ENCODE measurements at regions not wholly inside any gene's neighbourhood (a gene's known extent, or its start where the extent isn't known, plus 50 kb on each side); places are given as distances from the start of the nearest gene placed in this dataset.

DNA sequence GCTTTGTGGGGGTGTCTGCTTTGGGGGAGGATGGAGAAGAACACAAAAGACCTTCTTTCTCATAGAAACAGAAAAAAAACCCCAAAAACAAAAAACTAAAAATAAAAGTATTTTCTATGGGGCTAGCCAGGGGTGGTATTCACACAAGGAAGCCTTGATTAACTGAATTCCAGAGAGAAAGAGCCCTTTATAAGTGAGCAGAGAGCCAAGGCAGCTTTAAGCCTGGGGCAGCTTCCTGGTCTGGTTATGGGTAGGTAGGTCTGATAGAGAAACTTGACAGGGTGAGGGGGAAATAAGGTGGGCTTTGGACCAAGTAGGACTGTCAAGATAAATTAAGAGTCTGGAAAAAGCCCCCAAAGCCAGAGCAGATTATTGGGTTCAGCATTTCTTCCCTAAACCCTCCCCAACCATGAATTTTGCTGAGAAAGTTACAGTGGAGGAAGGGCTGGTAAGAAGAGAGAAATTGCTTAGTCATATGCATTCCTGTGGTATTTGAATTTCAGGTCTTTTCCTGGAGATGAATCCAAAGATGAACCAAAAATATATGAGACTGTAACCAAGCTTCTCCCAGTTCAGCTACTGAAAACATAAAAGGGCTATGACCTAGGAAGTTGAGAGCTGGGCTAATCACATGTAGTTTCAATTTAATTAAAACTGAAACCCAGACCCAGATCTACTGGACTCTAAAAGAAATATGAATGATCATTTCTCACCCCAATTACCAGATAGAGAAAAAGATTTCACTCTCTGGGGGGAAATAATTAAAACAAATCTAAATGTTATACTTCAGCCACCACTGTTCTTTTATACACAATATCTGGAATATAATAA is 144.8 kb downstream of the TBC1D30 start:
- H3K9me3 ChIP-seq (ENCODE audit: control insufficient read depth, low read depth, low read length) = no peaks in the 10 kb centered on the region
- Mint-ChIP-seq H3K4me1 (peaks cover 3 to 4% of the 10 kb centered on the region in 2 experiments; a peak in 2 of 4 replicates), H3K9me3 (peaks cover 4 to 11% of the 10 kb centered on the region in 2 experiments; a peak in 3 of 5 replicates), H3K27me3 (ENCODE audit: low read depth) (no peaks in the 10 kb centered on the region), H3K27ac (no peak overlapping the region), H3K36me3 (ENCODE audit: insufficient read depth in 1 of 3, low read depth in 3 of 3) (peaks cover 0 to 9% (median 7%) of the 10 kb centered on the region in 3 experiments; a peak in 3 of 7 replicates), H3K4me3 (no peak overlapping the region)
- no peaks in the 10 kb centered on the region for H3K23me2 ChIP-seq (ENCODE audit: insufficient read length, low read depth, low read length, poor library complexity, severe bottlenecking)
- H2BK120ac ChIP-seq (ENCODE audit: low read depth, low read length, poor library complexity, severe bottlenecking) = no peak overlapping the region
- H4K91ac ChIP-seq (ENCODE audit: insufficient read length, low read depth, low read length) = no peak overlapping the region
- H2BK20ac ChIP-seq (ENCODE audit: low read depth, low read length, poor library complexity, severe bottlenecking) = no peak overlapping the region
- no peaks in the 10 kb centered on the region for H4K20me1 ChIP-seq (ENCODE audit: control insufficient read depth, insufficient read depth, insufficient read length)
- H4K5ac ChIP-seq (ENCODE audit: insufficient read length, low read depth, low read length) = no peak overlapping the region
- no peaks in the 10 kb centered on the region for H3K79me1 ChIP-seq (ENCODE audit: insufficient read depth, low read depth, low read length, poor library complexity, severe bottlenecking)
- H3K9ac ChIP-seq (ENCODE audit: extremely low read depth, insufficient read length, low read length) = no peak overlapping the region
- H3K18ac ChIP-seq (ENCODE audit: insufficient read length, low read depth, low read length) = no peak overlapping the region
- H3K79me2 ChIP-seq (ENCODE audit: insufficient read depth, low read length) = no peaks in the 10 kb centered on the region
- H2AFZ ChIP-seq (ENCODE audit: low read length) = no peak overlapping the region
- TF ChIP-seq, protein P1, sequence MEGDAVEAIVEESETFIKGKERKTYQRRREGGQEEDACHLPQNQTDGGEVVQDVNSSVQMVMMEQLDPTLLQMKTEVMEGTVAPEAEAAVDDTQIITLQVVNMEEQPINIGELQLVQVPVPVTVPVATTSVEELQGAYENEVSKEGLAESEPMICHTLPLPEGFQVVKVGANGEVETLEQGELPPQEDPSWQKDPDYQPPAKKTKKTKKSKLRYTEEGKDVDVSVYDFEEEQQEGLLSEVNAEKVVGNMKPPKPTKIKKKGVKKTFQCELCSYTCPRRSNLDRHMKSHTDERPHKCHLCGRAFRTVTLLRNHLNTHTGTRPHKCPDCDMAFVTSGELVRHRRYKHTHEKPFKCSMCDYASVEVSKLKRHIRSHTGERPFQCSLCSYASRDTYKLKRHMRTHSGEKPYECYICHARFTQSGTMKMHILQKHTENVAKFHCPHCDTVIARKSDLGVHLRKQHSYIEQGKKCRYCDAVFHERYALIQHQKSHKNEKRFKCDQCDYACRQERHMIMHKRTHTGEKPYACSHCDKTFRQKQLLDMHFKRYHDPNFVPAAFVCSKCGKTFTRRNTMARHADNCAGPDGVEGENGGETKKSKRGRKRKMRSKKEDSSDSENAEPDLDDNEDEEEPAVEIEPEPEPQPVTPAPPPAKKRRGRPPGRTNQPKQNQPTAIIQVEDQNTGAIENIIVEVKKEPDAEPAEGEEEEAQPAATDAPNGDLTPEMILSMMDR (conservative IDR thresholded peaks at IDR 0.05) = no peak
- no peaks in the 10 kb centered on the region for H3K4me1 ChIP-seq (ENCODE audit: insufficient read depth, low read length)
- H3K14ac ChIP-seq (ENCODE audit: insufficient read depth, low read length) = no peak overlapping the region
- H2BK15ac ChIP-seq (ENCODE audit: low read depth, low read length) = no peak overlapping the region
- H3K4ac ChIP-seq (ENCODE audit: low read depth, low read length) = no peak overlapping the region
- H2BK12ac ChIP-seq (ENCODE audit: insufficient read length, low read depth, low read length) = no peak overlapping the region
- no peaks in the 10 kb centered on the region for H3K27me3 ChIP-seq (ENCODE audit: insufficient read depth, low read length)
- no peak overlapping the region for H2AK5ac ChIP-seq (ENCODE audit: insufficient read length, low read length)
- no peak overlapping the region for H4K8ac ChIP-seq (replicated peaks; ENCODE audit: insufficient read length, low read depth, low read length)
- H3K56ac ChIP-seq (ENCODE audit: insufficient read length, low read depth, low read length) = no peak overlapping the region
- no peak overlapping the region for H2BK5ac ChIP-seq (ENCODE audit: insufficient read length, low read length)
- H3K27ac ChIP-seq (ENCODE audit: insufficient read length, low read depth, low read length) = no peak overlapping the region
- no peak overlapping the region for H3T11ph ChIP-seq (ENCODE audit: low read length)
- DNase-seq = no peak
- no peak overlapping the region for H3K23ac ChIP-seq (ENCODE audit: insufficient read length, low read depth, low read length)
- no peak overlapping the region for H3K4me2 ChIP-seq (ENCODE audit: insufficient read depth, insufficient read length, low read length)
